ENCODE measurements at regions not wholly inside any gene's neighbourhood (a gene's known extent, or its start where the extent isn't known, plus 50 kb on each side); places are given as distances from the start of the nearest gene placed in this dataset.

DNA sequence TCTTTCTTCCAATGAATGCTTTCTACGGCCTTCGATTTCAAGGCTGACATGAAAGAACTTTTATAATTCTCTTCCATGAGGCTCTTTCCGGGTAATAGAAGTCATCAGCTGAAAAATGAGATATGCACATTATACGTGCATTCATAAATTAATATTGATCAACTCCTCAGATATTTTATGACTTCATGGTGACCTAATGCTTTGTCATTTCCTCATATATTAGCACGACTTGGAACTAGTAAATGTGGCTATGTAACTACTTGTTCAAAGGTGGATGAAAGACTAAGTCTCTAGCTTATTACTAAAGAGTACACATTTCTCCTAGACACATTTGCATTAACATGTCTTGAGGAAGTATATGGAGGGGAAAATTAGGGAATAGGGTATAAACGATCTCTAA, 168.8 kb downstream of the HDGFL1 start:
- Histone ChIP-seq H3K9me3 (ENCODE audit: insufficient read depth, low read depth, low read length) (no peaks in the 10 kb centered on the region), H3K4me3 (ENCODE audit: low read length, poor library complexity, severe bottlenecking) (no peak overlapping the region), H2AFZ (ENCODE audit: low read length) (no peak overlapping the region), H4K20me1 (ENCODE audit: insufficient read depth, low read length, poor library complexity, severe bottlenecking) (no peaks in the 10 kb centered on the region), H3K4me1 (ENCODE audit: insufficient read depth, low read length, poor library complexity, severe bottlenecking) (peaks cover 3% of the 10 kb centered on the region), H3K4me2 (ENCODE audit: low read depth, low read length, poor library complexity, severe bottlenecking) (no peak overlapping the region), H3K9me2 (replicated peaks; ENCODE audit: low read depth, low read length) (no peaks in the 10 kb centered on the region), H3K79me2 (ENCODE audit: insufficient read depth, low read length) (no peaks in the 10 kb centered on the region), H3K27me3 (ENCODE audit: insufficient read depth, low read length, poor library complexity, severe bottlenecking) (no peaks in the 10 kb centered on the region), H3K9ac (ENCODE audit: low read depth, low read length, poor library complexity, severe bottlenecking) (no peak overlapping the region), H3K36me3 (ENCODE audit: insufficient read depth, low read length) (no peaks in the 10 kb centered on the region), H3F3A (ENCODE audit: low read depth) (no peaks in the 10 kb centered on the region)
- no peak for TF ChIP-seq EZH2phosphoT487 (IDR thresholded peaks at IDR 0.05; ENCODE audit: borderline replicate concordance)
- TF ChIP-seq, protein P1, sequence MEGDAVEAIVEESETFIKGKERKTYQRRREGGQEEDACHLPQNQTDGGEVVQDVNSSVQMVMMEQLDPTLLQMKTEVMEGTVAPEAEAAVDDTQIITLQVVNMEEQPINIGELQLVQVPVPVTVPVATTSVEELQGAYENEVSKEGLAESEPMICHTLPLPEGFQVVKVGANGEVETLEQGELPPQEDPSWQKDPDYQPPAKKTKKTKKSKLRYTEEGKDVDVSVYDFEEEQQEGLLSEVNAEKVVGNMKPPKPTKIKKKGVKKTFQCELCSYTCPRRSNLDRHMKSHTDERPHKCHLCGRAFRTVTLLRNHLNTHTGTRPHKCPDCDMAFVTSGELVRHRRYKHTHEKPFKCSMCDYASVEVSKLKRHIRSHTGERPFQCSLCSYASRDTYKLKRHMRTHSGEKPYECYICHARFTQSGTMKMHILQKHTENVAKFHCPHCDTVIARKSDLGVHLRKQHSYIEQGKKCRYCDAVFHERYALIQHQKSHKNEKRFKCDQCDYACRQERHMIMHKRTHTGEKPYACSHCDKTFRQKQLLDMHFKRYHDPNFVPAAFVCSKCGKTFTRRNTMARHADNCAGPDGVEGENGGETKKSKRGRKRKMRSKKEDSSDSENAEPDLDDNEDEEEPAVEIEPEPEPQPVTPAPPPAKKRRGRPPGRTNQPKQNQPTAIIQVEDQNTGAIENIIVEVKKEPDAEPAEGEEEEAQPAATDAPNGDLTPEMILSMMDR (conservative IDR thresholded peaks at IDR 0.05; ENCODE audit: low read length): no peak

GRCh38 chr6:22747571-22747970, 178.2 kb downstream of the HDGFL1 start:
- H3F3A ChIP-seq (ENCODE audit: low read depth): no peaks in the 10 kb centered on the region
- H4K20me1 ChIP-seq (ENCODE audit: insufficient read depth, low read length, poor library complexity, severe bottlenecking): no peaks in the 10 kb centered on the region
- H2AFZ ChIP-seq (ENCODE audit: low read length): no peak overlapping the region
- no peaks in the 10 kb centered on the region for H3K9me3 ChIP-seq (ENCODE audit: insufficient read depth, low read depth, low read length)
- TF ChIP-seq, protein P1 (conservative IDR thresholded peaks at IDR 0.05; ENCODE audit: low read length): no peak
- no peak for TF ChIP-seq EZH2phosphoT487 (IDR thresholded peaks at IDR 0.05; ENCODE audit: borderline replicate concordance)
- H3K27me3 ChIP-seq (ENCODE audit: insufficient read depth, low read length, poor library complexity, severe bottlenecking): no peaks in the 10 kb centered on the region
- H3K4me1 ChIP-seq (ENCODE audit: insufficient read depth, low read length, poor library complexity, severe bottlenecking): peaks cover 12% of the 10 kb centered on the region
- H3K36me3 ChIP-seq (ENCODE audit: insufficient read depth, low read length): no peaks in the 10 kb centered on the region
- no peaks in the 10 kb centered on the region for H3K9me2 ChIP-seq (replicated peaks; ENCODE audit: low read depth, low read length)
- H3K4me3 ChIP-seq (ENCODE audit: low read length, poor library complexity, severe bottlenecking): no peak overlapping the region
- H3K4me2 ChIP-seq (ENCODE audit: low read depth, low read length, poor library complexity, severe bottlenecking): no peak overlapping the region
- no peak overlapping the region for H3K9ac ChIP-seq (ENCODE audit: low read depth, low read length, poor library complexity, severe bottlenecking)
- H3K79me2 ChIP-seq (ENCODE audit: insufficient read depth, low read length): no peaks in the 10 kb centered on the region

GRCh38 chr6:22748681-22749080, 179.3 kb downstream of the HDGFL1 start:
- Histone ChIP-seq H2AFZ (ENCODE audit: low read length) (no peak overlapping the region), H3K27me3 (ENCODE audit: insufficient read depth, low read length, poor library complexity, severe bottlenecking) (no peaks in the 10 kb centered on the region), H3K79me2 (ENCODE audit: insufficient read depth, low read length) (no peaks in the 10 kb centered on the region), H3K4me2 (ENCODE audit: low read depth, low read length, poor library complexity, severe bottlenecking) (no peak overlapping the region), H3F3A (ENCODE audit: low read depth) (no peaks in the 10 kb centered on the region), H3K9ac (ENCODE audit: low read depth, low read length, poor library complexity, severe bottlenecking) (no peak overlapping the region), H3K4me1 (ENCODE audit: insufficient read depth, low read length, poor library complexity, severe bottlenecking) (peaks cover 12% of the 10 kb centered on the region), H3K9me2 (replicated peaks; ENCODE audit: low read depth, low read length) (no peaks in the 10 kb centered on the region), H3K4me3 (ENCODE audit: low read length, poor library complexity, severe bottlenecking) (no peak overlapping the region), H4K20me1 (ENCODE audit: insufficient read depth, low read length, poor library complexity, severe bottlenecking) (no peaks in the 10 kb centered on the region), H3K36me3 (ENCODE audit: insufficient read depth, low read length) (no peaks in the 10 kb centered on the region), H3K9me3 (ENCODE audit: insufficient read depth, low read depth, low read length) (0 out of 2 replicates have a peak, but pooled peaks cover 2% of the 10 kb centered on the region)
- TF ChIP-seq, protein P1 (conservative IDR thresholded peaks at IDR 0.05; ENCODE audit: low read length): no peak
- TF ChIP-seq EZH2phosphoT487 (IDR thresholded peaks at IDR 0.05; ENCODE audit: borderline replicate concordance): no peak

All from Loucy (cell line).